Epithelial cell of proximal tubule (primary cell): ENCODE measurements at regions not wholly inside any gene's neighbourhood (a gene's known extent, or its start where the extent isn't known, plus 50 kb on each side); places are given as distances from the start of the nearest gene placed in this dataset.
A peak's percentile ranks its signal among the peaks of the same experiment; 100 is the strongest.

ENCODE experiments used
- DNase-seq: peaks from one replicate; pipeline ENCODE4 v3.0.0-alpha.2; 2011; ENCODE audit warnings: low read depth
- H3K4me3 ChIP-seq: 2 replicates; pipeline ENCODE4 v1.5.1; 2011; ENCODE audit warnings: low read depth, mild to moderate bottlenecking, low read length
- TF ChIP-seq, protein P1 (sequence below): conservative IDR thresholded peaks from 2 replicates; pipeline ENCODE4 v1.5.1; 2012; ENCODE audit warnings: low read depth, mild to moderate bottlenecking, low read length

DNA sequence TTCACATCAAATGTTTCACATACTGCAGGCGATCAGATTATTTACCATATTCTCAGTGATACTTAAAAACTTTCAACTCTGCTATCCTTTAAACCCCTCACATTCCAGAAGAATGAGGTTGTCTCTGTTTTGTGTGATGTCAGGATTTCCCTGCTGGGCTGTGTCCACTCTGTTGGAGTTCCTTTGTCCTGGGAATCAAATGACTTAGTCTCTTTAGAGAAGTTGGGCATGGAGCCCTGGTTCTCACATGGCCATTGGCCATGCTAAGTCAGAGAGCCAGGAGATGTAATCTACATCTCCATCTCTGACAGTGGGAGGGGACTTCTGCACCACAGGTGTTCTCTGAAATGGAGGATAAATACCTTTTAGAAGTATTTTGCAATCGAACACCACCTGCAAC lies 205.1 kb upstream of the MAF start:
- TF ChIP-seq, protein P1, sequence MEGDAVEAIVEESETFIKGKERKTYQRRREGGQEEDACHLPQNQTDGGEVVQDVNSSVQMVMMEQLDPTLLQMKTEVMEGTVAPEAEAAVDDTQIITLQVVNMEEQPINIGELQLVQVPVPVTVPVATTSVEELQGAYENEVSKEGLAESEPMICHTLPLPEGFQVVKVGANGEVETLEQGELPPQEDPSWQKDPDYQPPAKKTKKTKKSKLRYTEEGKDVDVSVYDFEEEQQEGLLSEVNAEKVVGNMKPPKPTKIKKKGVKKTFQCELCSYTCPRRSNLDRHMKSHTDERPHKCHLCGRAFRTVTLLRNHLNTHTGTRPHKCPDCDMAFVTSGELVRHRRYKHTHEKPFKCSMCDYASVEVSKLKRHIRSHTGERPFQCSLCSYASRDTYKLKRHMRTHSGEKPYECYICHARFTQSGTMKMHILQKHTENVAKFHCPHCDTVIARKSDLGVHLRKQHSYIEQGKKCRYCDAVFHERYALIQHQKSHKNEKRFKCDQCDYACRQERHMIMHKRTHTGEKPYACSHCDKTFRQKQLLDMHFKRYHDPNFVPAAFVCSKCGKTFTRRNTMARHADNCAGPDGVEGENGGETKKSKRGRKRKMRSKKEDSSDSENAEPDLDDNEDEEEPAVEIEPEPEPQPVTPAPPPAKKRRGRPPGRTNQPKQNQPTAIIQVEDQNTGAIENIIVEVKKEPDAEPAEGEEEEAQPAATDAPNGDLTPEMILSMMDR, result no peak
- no peak overlapping the region for H3K4me3 ChIP-seq
- peak; percentile 49 for DNase-seq

DNA sequence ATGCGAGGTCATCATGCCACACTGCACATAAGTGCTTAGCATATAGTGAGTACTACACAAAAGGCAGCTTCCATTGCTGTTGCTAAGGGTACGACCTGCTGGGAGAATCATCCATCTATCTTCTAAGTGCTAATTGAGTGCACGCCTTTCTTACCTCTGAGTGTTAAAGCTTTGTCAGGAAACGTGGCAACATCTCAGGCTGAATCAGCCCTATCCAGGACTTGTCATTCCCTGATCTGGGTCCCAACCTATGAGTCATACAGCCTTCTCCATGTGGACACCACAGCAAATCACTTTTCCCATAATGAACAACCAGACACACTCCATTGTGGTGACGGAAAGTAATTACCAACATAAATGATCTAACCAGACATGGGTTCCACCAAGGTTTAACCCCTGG lies 201.1 kb upstream of the MAF start:
- H3K4me3 ChIP-seq, result no peak overlapping the region
- DNase-seq, result peak; percentile 97
- TF ChIP-seq, protein P1, result no peak

GRCh38 chr16:79800016-79800608 lies 199.6 kb upstream of the MAF start:
- DNase-seq, result no peak
- TF ChIP-seq, protein P1, result no peak
- no peak overlapping the region for H3K4me3 ChIP-seq

- TF ChIP-seq, protein P1, result no peak
- H3K4me3 ChIP-seq, result no peak overlapping the region
Observed at GRCh38 chr16:79798416-79799053, 198.0 kb upstream of the MAF start.

DNA sequence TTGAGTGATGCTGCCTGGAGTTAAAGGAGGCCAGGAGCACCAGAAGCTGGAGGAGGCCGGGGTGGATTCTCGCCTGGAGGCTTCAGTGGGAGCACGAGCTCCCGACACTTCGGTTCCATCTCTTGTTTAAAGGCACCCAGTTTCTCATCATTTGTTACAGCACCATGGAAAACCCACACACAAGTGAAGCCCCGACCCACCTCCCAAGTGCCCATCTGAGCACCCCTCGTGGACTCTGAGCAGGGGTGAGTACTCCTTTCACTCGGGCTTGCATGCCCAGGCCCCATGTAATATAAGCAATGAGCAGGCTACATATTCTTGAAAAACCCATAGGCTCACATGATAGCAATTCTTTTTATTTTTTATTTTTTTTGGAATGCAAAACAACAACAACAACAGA lies 196.9 kb upstream of the MAF start:
- no peak overlapping the region for H3K4me3 ChIP-seq
- DNase-seq, result no peak
- TF ChIP-seq, protein P1, result no peak

More at GRCh38 chr16:79798416-79799053, 198.0 kb upstream of the MAF start:
- no peak for DNase-seq

GRCh38 chr16:79795556-79795955 lies 195.0 kb upstream of the MAF start:
- DNase-seq, result no peak
- H3K4me3 ChIP-seq, result no peak overlapping the region
- TF ChIP-seq, protein P1, result no peak

- TF ChIP-seq, protein P1, result no peak
- no peak for DNase-seq
- H3K4me3 ChIP-seq, result no peak overlapping the region
Observed at GRCh38 chr16:79794941-79795340, 194.4 kb upstream of the MAF start.
